ENCODE measurements at regions not wholly inside any gene's neighbourhood (a gene's known extent, or its start where the extent isn't known, plus 50 kb on each side); places are given as distances from the start of the nearest gene placed in this dataset.

DNA sequence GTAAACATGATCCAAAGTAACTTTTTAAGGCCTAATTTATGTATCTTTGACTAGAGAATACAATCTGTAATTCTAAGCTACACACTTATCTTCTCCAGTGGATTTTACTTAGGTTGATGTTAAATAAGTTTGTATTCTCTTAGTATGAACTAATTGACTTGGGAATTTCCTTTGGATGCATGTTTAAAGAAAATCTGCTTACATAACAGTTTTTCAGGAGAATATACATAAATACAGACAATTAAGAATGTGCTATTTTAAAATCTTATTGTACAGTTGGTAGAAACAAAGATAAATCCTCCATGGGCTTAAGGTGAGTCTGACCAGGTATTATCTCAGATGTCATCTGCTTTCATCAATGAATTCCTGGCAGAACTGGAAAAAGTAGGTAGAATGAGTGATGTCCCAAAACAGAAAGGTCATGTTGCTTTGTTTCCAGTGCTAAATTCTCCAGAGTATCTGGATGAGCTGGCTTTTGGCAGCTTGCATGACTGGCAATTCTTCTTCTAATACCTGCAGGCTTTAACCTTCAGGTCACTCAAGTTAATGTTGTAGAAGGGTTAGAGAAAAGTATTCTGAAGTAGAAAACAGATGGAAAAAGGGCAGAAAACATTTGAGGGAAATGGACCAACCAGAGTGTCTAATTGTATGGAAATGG lies 150.6 kb downstream of the MACIR start:
- H2BK20ac ChIP-seq (ENCODE audit: low read length): no peak overlapping the region

More for the DNA sequence above, 150.6 kb downstream of the MACIR start:
- Histone ChIP-seq H3K79me1 (ENCODE audit: low read depth, low read length) (no peaks in the 10 kb centered on the region), H4K8ac (ENCODE audit: extremely low read depth, insufficient read depth, low read length) (no peak overlapping the region), H2AK5ac (ENCODE audit: low read depth, low read length) (no peak overlapping the region), H4K5ac (ENCODE audit: insufficient read length, low read depth, low read length) (no peak overlapping the region), H3K9me3 (ENCODE audit: insufficient read depth in 2 of 2, low read depth in 1 of 2, low read length in 1 of 2) (no peaks in the 10 kb centered on the region), H3K4me3 (ENCODE audit: extremely low read depth in 1 of 4, insufficient read depth in 2 of 4, low read depth in 3 of 4, low read length in 4 of 4) (no peak overlapping the region), H3K23me2 (ENCODE audit: low read depth, low read length) (no peaks in the 10 kb centered on the region), H3K4me1 (replicated peaks in 1 of 4; ENCODE audit: control insufficient read depth in 3 of 4, insufficient read depth in 4 of 4, low read length in 3 of 4) (no peaks in the 10 kb centered on the region), H4K20me1 (replicated peaks in 1 of 2; ENCODE audit: control insufficient read depth in 1 of 2, insufficient read depth in 2 of 2, low read length in 2 of 2) (no peaks in the 10 kb centered on the region), H3K27me3 (replicated peaks in 1 of 4; ENCODE audit: control insufficient read depth in 3 of 4, extremely low read depth in 1 of 4, insufficient read depth in 3 of 4, low read length in 3 of 4) (no peaks in the 10 kb centered on the region), H2BK5ac (ENCODE audit: low read depth, low read length) (no peak overlapping the region), H3K56ac (replicated peaks; ENCODE audit: insufficient read length, low read depth, low read length) (no peak overlapping the region), H3K14ac (ENCODE audit: insufficient read length) (no peak overlapping the region), H2BK12ac (ENCODE audit: low read depth, low read length) (no peak overlapping the region), H2AFZ (ENCODE audit: low read length) (no peak overlapping the region), H3K18ac (ENCODE audit: extremely low read depth, low read length) (no peak overlapping the region), H3K23ac (ENCODE audit: insufficient read length) (no peak overlapping the region), H3K9ac (replicated peaks in 1 of 4; ENCODE audit: extremely low read depth in 1 of 4, low read depth in 3 of 4, low read length in 3 of 4) (no peak overlapping the region), H3K79me2 (ENCODE audit: control insufficient read depth in 1 of 2, insufficient read depth in 2 of 2, low read length in 2 of 2) (no peaks in the 10 kb centered on the region), H2BK15ac (ENCODE audit: low read length) (no peak overlapping the region), H3K36me3 (ENCODE audit: control insufficient read depth in 2 of 4, insufficient read depth in 4 of 4, low read length in 3 of 4) (no peaks in the 10 kb centered on the region), H4K91ac (replicated peaks; ENCODE audit: insufficient read length, low read length) (no peak overlapping the region), H2BK120ac (replicated peaks; ENCODE audit: low read depth, low read length) (no peak overlapping the region), H3K4ac (replicated peaks; ENCODE audit: insufficient read length, low read depth, low read length) (no peak overlapping the region), H3K4me2 (ENCODE audit: insufficient read depth in 1 of 2, low read depth in 2 of 2, low read length in 2 of 2) (no peak overlapping the region), H3K27ac (ENCODE audit: low read depth, low read length) (no peak overlapping the region)
- FAIRE-seq: no peak
- ChIA-PET POLR2A (ENCODE audit: partially characterized antibody) (no interaction called here), CTCF (ENCODE audit: partially characterized antibody) (no interaction called here)
- no peak for DNase-seq (ENCODE audit: low read depth in 1 of 2, low spot score in 2 of 2)
- TF ChIP-seq RAD21 (IDR thresholded peaks at IDR 0.05 in 1 of 2, conservative IDR thresholded peaks at IDR 0.05 in 1 of 2; ENCODE audit: low read depth in 2 of 2, low read length in 2 of 2) (no peak), SAP30 (IDR thresholded peaks at IDR 0.05; ENCODE audit: insufficient read depth, insufficient replicate concordance, low read length) (no peak), GTF2F1 (IDR thresholded peaks at IDR 0.05; ENCODE audit: borderline replicate concordance, low read depth, low read length) (no peak), ZNF274 (IDR thresholded peaks at IDR 0.05; ENCODE audit: borderline replicate concordance, extremely low read depth, low read length) (no peak)
